ENCODE measurements at regions not wholly inside any gene's neighbourhood (a gene's known extent, or its start where the extent isn't known, plus 50 kb on each side); places are given as distances from the start of the nearest gene placed in this dataset.

GRCh38 chr3:101966226-101966625, 116.9 kb downstream of the NFKBIZ start:
- TF ChIP-seq CTCF (conservative IDR thresholded peaks at IDR 0.05; ENCODE audit: low read length) (no peak), EZH2phosphoT487 (IDR thresholded peaks at IDR 0.05; ENCODE audit: borderline replicate concordance) (no peak)
- no peaks in the 10 kb centered on the region for H3F3A ChIP-seq (ENCODE audit: low read depth)
- H4K20me1 ChIP-seq (ENCODE audit: insufficient read depth, low read length, poor library complexity, severe bottlenecking), result no peaks in the 10 kb centered on the region
- no peak overlapping the region for H3K9ac ChIP-seq (ENCODE audit: low read depth, low read length, poor library complexity, severe bottlenecking)
- H3K4me3 ChIP-seq (ENCODE audit: low read length, poor library complexity, severe bottlenecking), result no peak overlapping the region
- H3K9me3 ChIP-seq (ENCODE audit: insufficient read depth, low read depth, low read length), result no peaks in the 10 kb centered on the region
- H3K79me2 ChIP-seq (ENCODE audit: insufficient read depth, low read length), result no peaks in the 10 kb centered on the region
- no peaks in the 10 kb centered on the region for H3K27me3 ChIP-seq (ENCODE audit: insufficient read depth, low read length, poor library complexity, severe bottlenecking)
- no peak overlapping the region for H2AFZ ChIP-seq (ENCODE audit: low read length)
- no peaks in the 10 kb centered on the region for H3K36me3 ChIP-seq (ENCODE audit: insufficient read depth, low read length)
- no peaks in the 10 kb centered on the region for H3K9me2 ChIP-seq (replicated peaks; ENCODE audit: low read depth, low read length)
- no peak overlapping the region for H3K4me2 ChIP-seq (ENCODE audit: low read depth, low read length, poor library complexity, severe bottlenecking)
- H3K4me1 ChIP-seq (ENCODE audit: insufficient read depth, low read length, poor library complexity, severe bottlenecking), result no peaks in the 10 kb centered on the region

- Histone ChIP-seq H4K20me1 (ENCODE audit: insufficient read depth, low read length, poor library complexity, severe bottlenecking) (no peaks in the 10 kb centered on the region), H3F3A (ENCODE audit: low read depth) (no peaks in the 10 kb centered on the region), H3K9ac (ENCODE audit: low read depth, low read length, poor library complexity, severe bottlenecking) (no peak overlapping the region), H3K9me3 (ENCODE audit: insufficient read depth, low read depth, low read length) (no peaks in the 10 kb centered on the region), H3K4me1 (ENCODE audit: insufficient read depth, low read length, poor library complexity, severe bottlenecking) (peaks cover 12% of the 10 kb centered on the region), H3K79me2 (ENCODE audit: insufficient read depth, low read length) (no peaks in the 10 kb centered on the region), H3K27me3 (ENCODE audit: insufficient read depth, low read length, poor library complexity, severe bottlenecking) (no peaks in the 10 kb centered on the region), H3K4me3 (ENCODE audit: low read length, poor library complexity, severe bottlenecking) (no peak overlapping the region), H3K9me2 (replicated peaks; ENCODE audit: low read depth, low read length) (no peaks in the 10 kb centered on the region), H3K36me3 (ENCODE audit: insufficient read depth, low read length) (no peaks in the 10 kb centered on the region), H3K4me2 (ENCODE audit: low read depth, low read length, poor library complexity, severe bottlenecking) (no peak overlapping the region), H2AFZ (ENCODE audit: low read length) (no peak overlapping the region)
- TF ChIP-seq EZH2phosphoT487 (IDR thresholded peaks at IDR 0.05; ENCODE audit: borderline replicate concordance) (no peak), CTCF (conservative IDR thresholded peaks at IDR 0.05; ENCODE audit: low read length) (no peak)
Measured at GRCh38 chr3:101970212-101970611, 120.9 kb downstream of the NFKBIZ start.

GRCh38 chr3:101970905-101971304, 121.6 kb downstream of the NFKBIZ start:
- Histone ChIP-seq H4K20me1 (ENCODE audit: insufficient read depth, low read length, poor library complexity, severe bottlenecking) (no peaks in the 10 kb centered on the region), H3K4me1 (ENCODE audit: insufficient read depth, low read length, poor library complexity, severe bottlenecking) (peaks cover 12% of the 10 kb centered on the region), H3K9me2 (replicated peaks; ENCODE audit: low read depth, low read length) (no peaks in the 10 kb centered on the region), H3K9me3 (ENCODE audit: insufficient read depth, low read depth, low read length) (no peaks in the 10 kb centered on the region), H3F3A (ENCODE audit: low read depth) (no peaks in the 10 kb centered on the region), H3K4me2 (ENCODE audit: low read depth, low read length, poor library complexity, severe bottlenecking) (no peak overlapping the region), H3K36me3 (ENCODE audit: insufficient read depth, low read length) (no peaks in the 10 kb centered on the region), H3K79me2 (ENCODE audit: insufficient read depth, low read length) (no peaks in the 10 kb centered on the region), H2AFZ (ENCODE audit: low read length) (no peak overlapping the region), H3K27me3 (ENCODE audit: insufficient read depth, low read length, poor library complexity, severe bottlenecking) (no peaks in the 10 kb centered on the region), H3K4me3 (ENCODE audit: low read length, poor library complexity, severe bottlenecking) (no peak overlapping the region), H3K9ac (ENCODE audit: low read depth, low read length, poor library complexity, severe bottlenecking) (no peak overlapping the region)
- no peak for TF ChIP-seq EZH2phosphoT487 (IDR thresholded peaks at IDR 0.05; ENCODE audit: borderline replicate concordance)
- TF ChIP-seq CTCF (conservative IDR thresholded peaks at IDR 0.05; ENCODE audit: low read length), result no peak

Measured in Loucy (cell line).